OCI-LY7 (cell line): ENCODE measurements at regions not wholly inside any gene's neighbourhood (a gene's known extent, or its start where the extent isn't known, plus 50 kb on each side); places are given as distances from the start of the nearest gene placed in this dataset.

Experiments
- BruUV-seq: library from RNA; stranded (reverse); fragments of 400-500 nt; replicated peaks from 2 replicates; lab custom pipeline; 2021; lab: Mats Ljungman, UMichigan
- CTCF ChIA-PET: fragments of 300-600 bp; sonication (Branson Sonifier 250); formaldehyde crosslinking; loops from one replicate; lab custom pipeline; 2022; ENCODE audit warnings: antibody characterized with exemption; ENCODE audit not compliant: unreplicated experiment; lab: Charles Lee
- POLR2A ChIA-PET: fragments of 300-600 bp; sonication (Branson Sonifier 250); formaldehyde crosslinking; loops from one replicate; lab custom pipeline; 2022; ENCODE audit warnings: antibody characterized with exemption; lab: Charles Lee
- DNase-seq: peaks from one replicate; pipeline ENCODE4 v3.0.0-alpha.2; 2015; ENCODE audit warnings: low spot score
- H2AFZ ChIP-seq: fragments of 200-600 bp; sonication (generic), shearing (Covaris generic); 2 replicates; pipeline ENCODE4 v1.6.1; 2014; ENCODE audit warnings: mild to moderate bottlenecking, antibody characterized with exemption, low read length, moderate library complexity
- H3K27ac ChIP-seq: fragments of 200-600 bp; sonication (generic); 2 replicates; pipeline ENCODE4 v1.5.1; 2014; ENCODE audit warnings: mixed run types, low read depth, mild to moderate bottlenecking, moderate library complexity, low read length, inconsistent platforms; ENCODE audit not compliant: poor library complexity, severe bottlenecking
- H3K36me3 ChIP-seq: fragments of 200-600 bp; sonication (generic); 2 replicates; pipeline ENCODE4 v1.6.1; 2014; ENCODE audit warnings: mild to moderate bottlenecking, antibody characterized with exemption, low read length, moderate library complexity, mixed read lengths; ENCODE audit not compliant: insufficient read depth
- H3K4me1 ChIP-seq: fragments of 200-600 bp; sonication (generic); 2 replicates; pipeline ENCODE4 v1.5.1; 2014; ENCODE audit warnings: mild to moderate bottlenecking, low read length; ENCODE audit not compliant: insufficient read depth, poor library complexity, severe bottlenecking
- H3K4me2 ChIP-seq: fragments of 200-600 bp; sonication (generic); 2 replicates; pipeline ENCODE4 v1.6.1; 2014; ENCODE audit warnings: mild to moderate bottlenecking, low read length
- H3K4me3 ChIP-seq: fragments of 200-600 bp; sonication (generic); 2 replicates; pipeline ENCODE4 v1.5.1; 2014; ENCODE audit warnings: mild to moderate bottlenecking, low read depth, low read length; ENCODE audit not compliant: poor library complexity, severe bottlenecking
- H3K79me2 ChIP-seq: fragments of 200-600 bp; sonication (generic); 2 replicates; pipeline ENCODE4 v1.6.1; 2016; ENCODE audit warnings: low read depth, mild to moderate bottlenecking, low read length, moderate library complexity, mixed read lengths; ENCODE audit not compliant: insufficient read depth
- H3K9me2 ChIP-seq: fragments of 200-600 bp; sonication (generic); 2 replicates; pipeline ENCODE4 v1.6.1; 2016; ENCODE audit warnings: mild to moderate bottlenecking, low read length, mixed read lengths; ENCODE audit not compliant: insufficient read depth
- H3K9me3 ChIP-seq: fragments of 200-600 bp; sonication (generic); 2 replicates; pipeline ENCODE4 v1.6.1; 2014; ENCODE audit warnings: mild to moderate bottlenecking, mixed run types, low read length, mixed read lengths
- H4K20me1 ChIP-seq: fragments of 200-600 bp; sonication (generic); 2 replicates; pipeline ENCODE4 v1.6.1; 2014; ENCODE audit warnings: mild to moderate bottlenecking, antibody characterized with exemption, low read length, moderate library complexity, mixed read lengths; ENCODE audit not compliant: insufficient read depth
- CTCF ChIP-seq: fragments of 200-600 bp; sonication (generic); conservative IDR thresholded peaks from 2 replicates; pipeline ENCODE4 v1.5.1; 2014; ENCODE audit warnings: mild to moderate bottlenecking, antibody characterized with exemption, low read length, moderate library complexity, mixed read lengths
- EZH2phosphoT487 ChIP-seq: fragments of 200-600 bp; sonication (generic); IDR thresholded peaks from 2 replicates; pipeline ENCODE4 v1.6.1; 2018; ENCODE audit warnings: low read depth, borderline replicate concordance, mild to moderate bottlenecking, mixed run types, antibody characterized with exemption, low read length, moderate library complexity, mixed read lengths
- intact Hi-C: fragments of 100-400 bp; cut with micrococcal nuclease; formaldehyde crosslinking; loops from one replicate; pipeline ENCODE4 v1.10.0; 2022; ENCODE audit not compliant: unreplicated experiment

GRCh38 chr11:29315275-29315674 is 701.6 kb downstream of the KCNA4 start:
- CTCF ChIA-PET, result no interaction called here

GRCh38 chr11:29314211-29314610 is 702.6 kb downstream of the KCNA4 start:
- no peaks in the 10 kb centered on the region for H3K36me3 ChIP-seq
- no peak overlapping the region for H3K4me2 ChIP-seq
- intact Hi-C loops, result no loop called here
- TF ChIP-seq EZH2phosphoT487 (no peak), CTCF (no peak)
- no peak overlapping the region for H3K4me3 ChIP-seq
- no TSS peak for BruUV-seq
- CTCF ChIA-PET, result no interaction called here
- no peaks in the 10 kb centered on the region for H3K9me3 ChIP-seq
- no peaks in the 10 kb centered on the region for H3K9me2 ChIP-seq
- no peaks in the 10 kb centered on the region for H4K20me1 ChIP-seq
- no peak for DNase-seq
- no peak overlapping the region for H3K27ac ChIP-seq
- no peak overlapping the region for H2AFZ ChIP-seq
- POLR2A ChIA-PET, result no interaction called here
- H3K79me2 ChIP-seq, result no peaks in the 10 kb centered on the region
- H3K4me1 ChIP-seq, result no peaks in the 10 kb centered on the region

More at GRCh38 chr11:29315275-29315674, 701.6 kb downstream of the KCNA4 start:
- Histone ChIP-seq H3K4me1 (no peaks in the 10 kb centered on the region), H3K36me3 (no peaks in the 10 kb centered on the region), H3K4me3 (no peak overlapping the region), H3K9me2 (no peaks in the 10 kb centered on the region), H3K27ac (no peak overlapping the region), H3K9me3 (no peaks in the 10 kb centered on the region), H2AFZ (no peak overlapping the region), H3K79me2 (no peaks in the 10 kb centered on the region), H4K20me1 (no peaks in the 10 kb centered on the region), H3K4me2 (no peak overlapping the region)
- intact Hi-C loops, result no loop called here
- POLR2A ChIA-PET, result no interaction called here
- no TSS peak for BruUV-seq
- no peak for DNase-seq
- TF ChIP-seq EZH2phosphoT487 (no peak), CTCF (no peak)

- Histone ChIP-seq H3K4me3 (no peak overlapping the region), H2AFZ (no peak overlapping the region), H4K20me1 (no peaks in the 10 kb centered on the region), H3K4me2 (no peak overlapping the region), H3K9me3 (no peaks in the 10 kb centered on the region), H3K9me2 (no peaks in the 10 kb centered on the region), H3K36me3 (no peaks in the 10 kb centered on the region), H3K27ac (no peak overlapping the region), H3K4me1 (no peaks in the 10 kb centered on the region), H3K79me2 (no peaks in the 10 kb centered on the region)
- ChIA-PET POLR2A (no interaction called here), CTCF (no interaction called here)
- TF ChIP-seq CTCF (no peak), EZH2phosphoT487 (no peak)
- intact Hi-C loops, result no loop called here
- no TSS peak for BruUV-seq
- DNase-seq, result no peak
Measured at GRCh38 chr11:29312812-29313211, 704.0 kb downstream of the KCNA4 start.
